ENCODE measurements at regions not wholly inside any gene's neighbourhood (a gene's known extent, or its start where the extent isn't known, plus 50 kb on each side); places are given as distances from the start of the nearest gene placed in this dataset.

DNA sequence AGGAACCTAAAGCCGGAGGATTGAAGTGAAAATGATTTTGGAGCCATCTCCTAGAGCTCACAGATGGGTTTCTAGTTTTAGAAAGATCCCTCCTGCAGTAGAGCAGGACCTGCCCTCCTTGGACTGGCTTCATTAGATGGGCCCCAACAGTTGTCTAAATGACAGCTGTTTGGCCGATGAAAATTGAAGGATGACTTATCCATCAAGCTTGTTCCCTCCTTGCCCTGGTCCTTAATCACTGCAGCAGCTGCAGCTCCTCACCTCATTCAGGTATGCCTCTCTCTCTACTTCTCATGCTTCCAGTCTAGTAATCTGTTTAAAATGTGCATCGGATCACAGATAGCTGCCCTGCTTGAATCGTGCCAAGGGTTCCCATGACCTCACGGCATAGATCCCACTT is 677.6 kb downstream of the BCL11A start:
- TF ChIP-seq, protein P1, sequence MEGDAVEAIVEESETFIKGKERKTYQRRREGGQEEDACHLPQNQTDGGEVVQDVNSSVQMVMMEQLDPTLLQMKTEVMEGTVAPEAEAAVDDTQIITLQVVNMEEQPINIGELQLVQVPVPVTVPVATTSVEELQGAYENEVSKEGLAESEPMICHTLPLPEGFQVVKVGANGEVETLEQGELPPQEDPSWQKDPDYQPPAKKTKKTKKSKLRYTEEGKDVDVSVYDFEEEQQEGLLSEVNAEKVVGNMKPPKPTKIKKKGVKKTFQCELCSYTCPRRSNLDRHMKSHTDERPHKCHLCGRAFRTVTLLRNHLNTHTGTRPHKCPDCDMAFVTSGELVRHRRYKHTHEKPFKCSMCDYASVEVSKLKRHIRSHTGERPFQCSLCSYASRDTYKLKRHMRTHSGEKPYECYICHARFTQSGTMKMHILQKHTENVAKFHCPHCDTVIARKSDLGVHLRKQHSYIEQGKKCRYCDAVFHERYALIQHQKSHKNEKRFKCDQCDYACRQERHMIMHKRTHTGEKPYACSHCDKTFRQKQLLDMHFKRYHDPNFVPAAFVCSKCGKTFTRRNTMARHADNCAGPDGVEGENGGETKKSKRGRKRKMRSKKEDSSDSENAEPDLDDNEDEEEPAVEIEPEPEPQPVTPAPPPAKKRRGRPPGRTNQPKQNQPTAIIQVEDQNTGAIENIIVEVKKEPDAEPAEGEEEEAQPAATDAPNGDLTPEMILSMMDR (IDR thresholded peaks at IDR 0.05; ENCODE audit: low read depth, low read length, missing control alignments) = no peak
- no peak for DNase-seq (ENCODE audit: low read depth)
- no peak overlapping the region for H3K4me3 ChIP-seq (ENCODE audit: low read depth, low read length)

DNA sequence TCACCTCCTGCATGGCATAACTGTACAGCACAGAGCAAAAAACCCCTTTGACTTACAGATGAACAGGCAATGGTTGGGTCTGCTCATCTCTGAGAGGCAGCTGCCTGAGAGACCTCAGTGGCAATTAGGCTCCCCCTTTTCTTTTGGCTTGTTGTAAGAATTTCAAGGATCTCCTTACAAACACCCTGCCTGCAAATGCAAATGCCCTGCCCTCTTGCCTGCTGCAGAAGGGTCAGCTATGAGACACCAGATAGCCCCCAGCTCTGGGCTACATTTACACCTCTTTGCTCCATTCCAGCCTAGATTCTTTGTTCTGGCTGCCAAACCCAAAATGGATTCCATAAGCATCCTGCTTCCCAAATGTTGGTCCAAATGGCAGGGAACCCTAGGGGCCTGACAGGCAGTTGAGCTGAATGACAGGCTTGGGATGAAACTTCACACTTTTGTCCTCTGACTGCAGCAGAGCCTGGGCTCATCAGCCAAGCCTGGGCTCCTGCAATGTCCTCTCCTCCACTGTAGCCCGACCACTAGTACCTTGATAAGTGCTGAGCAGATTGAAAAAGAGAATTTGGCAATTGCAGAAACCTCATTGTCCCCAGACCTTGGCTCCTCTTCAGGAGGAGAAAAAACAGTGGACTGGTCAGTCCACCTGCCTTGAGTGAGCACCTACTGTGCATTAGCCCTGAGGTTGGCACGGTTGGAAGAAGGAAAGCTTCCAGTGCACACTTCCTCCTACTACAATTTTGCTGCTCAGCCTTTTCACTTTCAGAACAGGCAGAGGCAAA is 678.3 kb downstream of the BCL11A start:
- no peak for DNase-seq (ENCODE audit: low read depth)
- TF ChIP-seq, protein P1 (IDR thresholded peaks at IDR 0.05; ENCODE audit: low read depth, low read length, missing control alignments) = no peak
- no peak overlapping the region for H3K4me3 ChIP-seq (ENCODE audit: low read depth, low read length)

DNA sequence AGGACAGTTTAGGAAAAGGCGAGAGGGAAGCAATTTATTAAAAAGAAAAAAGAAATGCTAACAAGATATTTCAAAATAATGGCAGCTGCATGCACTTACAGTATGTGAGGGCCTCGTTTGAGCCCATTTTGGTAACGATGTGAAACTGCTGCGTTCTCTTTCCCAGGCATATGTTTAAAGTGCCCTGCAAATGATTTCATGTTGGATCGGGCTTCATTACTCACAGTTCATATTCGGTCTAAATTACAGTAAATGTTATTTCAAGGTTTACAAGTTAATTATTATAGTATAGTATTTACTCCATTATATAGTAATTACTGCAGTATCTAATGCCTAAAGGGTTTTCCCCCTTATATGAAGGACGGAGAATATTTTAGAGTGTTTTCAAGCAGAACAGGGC is 679.1 kb downstream of the BCL11A start:
- DNase-seq (ENCODE audit: low read depth) = no peak
- TF ChIP-seq, protein P1 (IDR thresholded peaks at IDR 0.05; ENCODE audit: low read depth, low read length, missing control alignments) = no peak

DNA sequence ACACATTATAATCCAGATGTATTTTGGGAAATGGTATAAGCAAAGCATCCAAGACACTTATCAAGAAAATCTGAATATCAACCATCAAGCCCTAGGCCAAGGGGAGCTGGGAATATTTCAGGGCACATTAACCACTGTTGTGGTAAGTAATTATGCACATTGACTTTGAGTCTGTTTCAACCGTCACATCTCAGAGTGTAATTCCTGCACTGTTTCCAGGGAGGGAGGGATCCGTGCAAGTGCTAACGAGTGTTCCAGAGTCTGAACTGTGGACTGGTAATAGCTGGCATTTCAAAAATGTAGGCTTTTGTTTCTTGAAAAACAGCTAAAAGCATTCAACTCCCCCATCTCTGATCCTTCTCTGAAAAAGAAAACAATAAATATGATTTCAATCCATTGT is 681.6 kb downstream of the BCL11A start:
- TF ChIP-seq, protein P1 (IDR thresholded peaks at IDR 0.05; ENCODE audit: low read depth, low read length, missing control alignments) = no peak
- H3K4me3 ChIP-seq (ENCODE audit: low read depth, low read length) = no peak overlapping the region
- no peak for DNase-seq (ENCODE audit: low read depth)

More for the DNA sequence above, 679.1 kb downstream of the BCL11A start:
- H3K4me3 ChIP-seq (ENCODE audit: low read depth, low read length) = no peak overlapping the region

DNA sequence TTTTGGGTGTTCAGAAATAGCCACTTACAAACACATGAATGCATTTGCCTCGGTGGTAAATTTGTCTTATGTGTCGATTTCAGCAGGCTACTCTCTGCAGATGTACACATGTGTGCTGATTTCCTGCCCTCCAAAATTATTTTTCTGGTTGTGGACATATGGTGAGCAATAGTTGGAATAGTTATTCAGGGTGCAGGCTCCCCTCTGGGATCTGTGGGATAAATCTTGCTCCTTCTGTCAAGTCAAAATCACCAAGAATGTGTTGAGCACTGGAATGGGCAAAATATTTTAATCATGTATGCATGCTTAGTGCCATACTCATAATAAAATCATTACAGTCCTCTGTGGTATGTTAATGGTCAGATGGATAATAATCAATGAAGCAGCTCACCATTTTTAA is 684.5 kb downstream of the BCL11A start:
- DNase-seq (ENCODE audit: low read depth) = no peak
- TF ChIP-seq, protein P1 (IDR thresholded peaks at IDR 0.05; ENCODE audit: low read depth, low read length, missing control alignments) = no peak
- H3K4me3 ChIP-seq (ENCODE audit: low read depth, low read length) = no peak overlapping the region

DNA sequence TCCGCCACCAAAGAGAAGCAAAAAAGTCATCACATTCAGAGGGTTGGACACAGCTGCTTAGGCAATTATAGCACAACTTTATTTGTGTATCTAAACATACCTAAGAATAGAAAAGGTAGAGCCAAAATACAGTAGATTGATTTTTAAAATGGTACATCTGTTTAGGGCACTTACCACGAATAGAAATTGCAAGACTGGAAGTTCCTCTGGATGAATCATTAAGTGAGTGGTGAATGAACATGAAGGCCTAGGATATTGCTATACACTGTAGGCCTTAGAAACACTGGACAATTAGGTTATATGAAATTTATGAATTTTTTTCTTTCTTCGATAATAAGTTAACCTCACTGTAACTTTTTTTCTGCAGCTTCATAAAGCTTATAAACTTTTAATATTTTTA is 687.0 kb downstream of the BCL11A start:
- TF ChIP-seq, protein P1 (IDR thresholded peaks at IDR 0.05; ENCODE audit: low read depth, low read length, missing control alignments) = no peak
- H3K4me3 ChIP-seq (ENCODE audit: low read depth, low read length) = no peak overlapping the region
- DNase-seq (ENCODE audit: low read depth) = no peak

DNA sequence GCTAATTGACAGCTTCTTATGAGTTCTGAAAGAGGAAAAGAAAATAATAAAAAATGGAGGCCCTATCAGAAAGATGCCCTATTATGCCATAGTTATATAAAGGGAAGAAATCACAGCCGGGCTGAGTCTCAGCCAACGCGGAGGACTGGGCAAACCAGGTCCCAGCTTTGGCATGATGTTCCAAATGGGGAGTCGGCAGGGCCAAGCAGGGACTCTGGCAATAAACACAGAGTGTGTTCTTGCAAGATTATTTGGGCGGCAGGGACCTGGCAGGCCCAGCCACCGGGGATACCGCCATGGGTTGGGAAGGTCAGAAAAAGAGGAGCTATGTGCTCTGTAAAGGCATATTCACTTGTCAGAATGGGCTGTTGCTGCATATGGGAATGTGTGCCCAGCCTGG is 694.9 kb downstream of the BCL11A start:
- no peak for DNase-seq (ENCODE audit: low read depth)
- TF ChIP-seq, protein P1 (IDR thresholded peaks at IDR 0.05; ENCODE audit: low read depth, low read length, missing control alignments) = no peak
- H3K4me3 ChIP-seq (ENCODE audit: low read depth, low read length) = no peak overlapping the region
